Sigmoid colon (tissue), 4 donors: ENCODE measurements at regions not wholly inside any gene's neighbourhood (a gene's known extent, or its start where the extent isn't known, plus 50 kb on each side); places are given as distances from the start of the nearest gene placed in this dataset.

Experiments used
- EP300 ChIP-seq, 4 donors: sonication (generic); formaldehyde crosslinking; IDR thresholded peaks; one replicate each; pipeline ENCODE4 v1.6.1; 2017; ENCODE audit warnings: antibody characterized with exemption in 4 of 4
- POLR2AphosphoS5 ChIP-seq, 4 donors: sonication (generic); formaldehyde crosslinking; IDR thresholded peaks; one replicate each; pipeline ENCODE4 v1.6.1; 2017; ENCODE audit warnings: antibody characterized with exemption in 4 of 4
- TF ChIP-seq, protein P1 (sequence below), 4 experiments: fragments of 450-650 bp in 3 of 4; fragments of 200-600 bp in 1 of 4; IDR thresholded peaks; one replicate each; pipeline ENCODE4 v1.5.1; 2016 to 2019; ENCODE audit warnings: antibody characterized with exemption in 4 of 4, mild to moderate bottlenecking in 3 of 4, moderate library complexity in 2 of 4

DNA sequence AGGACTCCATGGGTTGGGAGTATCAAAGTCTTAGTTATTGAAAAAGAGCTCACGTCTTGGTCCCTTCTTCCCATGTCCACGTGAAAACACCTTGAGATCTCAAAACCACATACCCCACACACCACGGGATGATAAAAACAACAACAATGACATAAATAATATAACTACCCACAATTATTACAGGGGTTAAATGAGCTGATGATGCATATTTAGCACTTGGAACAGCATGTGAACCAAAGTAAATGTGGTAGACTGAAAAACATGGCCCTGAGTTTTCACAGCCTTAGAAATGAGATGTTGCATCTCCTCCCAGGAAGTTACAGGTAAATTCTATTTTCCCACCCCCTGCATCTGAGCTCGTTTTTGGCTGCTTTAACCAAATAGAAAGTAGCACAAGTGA, 208.9 kb downstream of the C16orf95 start:
- no peak for TF ChIP-seq EP300 (IDR thresholded peaks at IDR 0.05)
- TF ChIP-seq POLR2AphosphoS5 (IDR thresholded peaks at IDR 0.05) = no peak
- TF ChIP-seq, protein P1, sequence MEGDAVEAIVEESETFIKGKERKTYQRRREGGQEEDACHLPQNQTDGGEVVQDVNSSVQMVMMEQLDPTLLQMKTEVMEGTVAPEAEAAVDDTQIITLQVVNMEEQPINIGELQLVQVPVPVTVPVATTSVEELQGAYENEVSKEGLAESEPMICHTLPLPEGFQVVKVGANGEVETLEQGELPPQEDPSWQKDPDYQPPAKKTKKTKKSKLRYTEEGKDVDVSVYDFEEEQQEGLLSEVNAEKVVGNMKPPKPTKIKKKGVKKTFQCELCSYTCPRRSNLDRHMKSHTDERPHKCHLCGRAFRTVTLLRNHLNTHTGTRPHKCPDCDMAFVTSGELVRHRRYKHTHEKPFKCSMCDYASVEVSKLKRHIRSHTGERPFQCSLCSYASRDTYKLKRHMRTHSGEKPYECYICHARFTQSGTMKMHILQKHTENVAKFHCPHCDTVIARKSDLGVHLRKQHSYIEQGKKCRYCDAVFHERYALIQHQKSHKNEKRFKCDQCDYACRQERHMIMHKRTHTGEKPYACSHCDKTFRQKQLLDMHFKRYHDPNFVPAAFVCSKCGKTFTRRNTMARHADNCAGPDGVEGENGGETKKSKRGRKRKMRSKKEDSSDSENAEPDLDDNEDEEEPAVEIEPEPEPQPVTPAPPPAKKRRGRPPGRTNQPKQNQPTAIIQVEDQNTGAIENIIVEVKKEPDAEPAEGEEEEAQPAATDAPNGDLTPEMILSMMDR (IDR thresholded peaks at IDR 0.05) = no peak
